GM21529 (cell line): ENCODE measurements at regions not wholly inside any gene's neighbourhood (a gene's known extent, or its start where the extent isn't known, plus 50 kb on each side); places are given as distances from the start of the nearest gene placed in this dataset.

Experiments used
- ATAC-seq: cut with Tn5 transposase; IDR thresholded peaks from one replicate; pipeline ENCODE4 v1.9.1; 2021; ENCODE audit not compliant: unreplicated experiment

DNA sequence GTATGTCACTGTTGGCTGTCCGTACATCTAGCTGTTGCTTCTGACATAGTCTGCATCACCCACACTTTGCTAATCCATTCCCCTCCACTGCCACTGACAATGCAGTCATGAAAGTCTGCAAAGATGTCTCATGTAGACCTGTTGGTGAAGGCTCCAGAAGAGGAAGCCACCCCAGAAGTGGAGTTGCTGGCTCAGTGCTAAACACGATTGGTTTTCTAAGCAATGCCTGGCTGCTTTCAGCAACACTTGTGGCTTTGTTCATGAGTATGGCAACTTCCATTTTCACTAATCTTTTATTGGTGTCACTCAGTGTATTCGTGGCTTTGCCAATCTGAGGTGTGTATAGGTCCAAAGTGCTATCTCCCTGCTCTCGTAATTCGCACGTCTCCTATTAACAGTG is 288.1 kb downstream of the GADD45G start:
- ATAC-seq = no peak

GRCh38 chr9:89893886-89894285 is 289.1 kb downstream of the GADD45G start:
- ATAC-seq = no peak

- no peak for ATAC-seq
Measured at GRCh38 chr9:89896806-89897340, 292.1 kb downstream of the GADD45G start.

- no peak for ATAC-seq
Measured at GRCh38 chr9:89899573-89899972, 294.8 kb downstream of the GADD45G start.

- ATAC-seq = no peak
Measured at GRCh38 chr9:89901920-89902319, 297.1 kb downstream of the GADD45G start.

DNA sequence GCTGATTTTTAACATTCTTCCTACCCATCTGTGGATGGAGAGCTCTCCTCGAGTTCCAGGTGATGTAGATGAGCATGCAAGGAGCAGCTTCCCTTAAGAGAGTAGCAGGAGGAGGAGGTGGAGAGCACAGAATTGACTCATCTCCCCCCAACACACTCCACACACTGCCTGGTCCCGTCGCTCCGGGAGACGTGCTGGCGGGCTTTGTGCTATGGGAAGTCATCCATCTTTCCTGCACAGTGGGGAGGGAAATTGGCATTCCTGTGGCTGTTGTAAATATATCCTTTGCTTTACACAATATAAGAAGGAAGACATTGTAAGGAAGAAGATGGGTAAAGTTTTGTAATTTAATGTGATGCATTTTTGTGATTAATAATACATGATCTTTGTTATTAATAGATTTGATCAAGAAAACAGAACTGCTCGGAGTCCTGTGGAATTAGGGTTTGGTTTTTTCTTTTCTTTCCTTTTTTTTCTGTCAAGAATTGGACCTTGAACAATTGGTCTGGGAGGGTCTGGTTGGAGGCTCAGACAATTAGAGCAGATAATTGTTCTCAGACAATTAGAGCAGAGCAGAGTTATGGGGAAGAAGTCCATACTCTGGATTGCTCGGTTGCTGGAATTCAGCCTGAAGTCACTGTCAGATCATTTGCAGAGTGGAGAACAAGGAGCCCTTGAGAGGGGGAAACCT is 297.8 kb downstream of the GADD45G start:
- ATAC-seq = no peak

- ATAC-seq = no peak
Measured at GRCh38 chr9:89903141-89903475, 298.3 kb downstream of the GADD45G start.

DNA sequence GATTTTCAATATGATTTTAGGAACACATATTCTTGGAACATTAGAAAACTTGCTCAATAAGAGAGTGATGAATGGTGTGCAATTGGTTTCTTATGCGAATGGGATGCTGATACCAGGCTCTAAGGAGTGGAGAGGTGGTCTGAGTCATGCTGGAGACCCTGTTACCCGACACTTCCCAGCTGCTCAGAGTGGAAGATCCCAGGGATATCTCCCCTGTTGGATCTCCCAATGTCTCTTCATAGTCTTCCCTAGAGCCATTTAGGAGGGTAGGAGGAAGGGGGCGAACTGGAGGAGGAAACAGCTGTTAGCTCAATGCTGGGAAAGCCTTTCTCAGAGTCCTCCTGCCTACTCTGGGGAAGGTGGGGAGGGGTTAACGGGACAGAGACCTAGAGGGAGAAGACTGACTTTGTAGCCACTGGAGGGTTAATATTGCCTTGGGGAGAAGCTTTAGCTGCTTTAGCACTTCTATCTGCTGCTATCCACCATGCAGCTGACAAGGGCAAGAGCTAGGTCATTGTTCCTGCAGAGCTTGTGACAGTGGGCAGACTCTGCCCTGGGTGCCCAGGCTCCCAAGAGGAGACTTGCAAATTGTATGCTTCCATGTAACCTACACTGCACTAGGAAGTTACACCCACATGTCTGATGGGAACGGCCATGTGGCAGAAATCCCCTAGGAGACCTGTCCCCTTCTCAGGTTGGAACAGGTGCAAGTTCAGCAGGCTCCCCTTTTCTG is 301.0 kb downstream of the GADD45G start:
- no peak for ATAC-seq

GRCh38 chr9:89911721-89912604 is 307.2 kb downstream of the GADD45G start:
- ATAC-seq = no peak

- ATAC-seq = no peak
Measured at GRCh38 chr9:89912605-89912953, 307.8 kb downstream of the GADD45G start.

DNA sequence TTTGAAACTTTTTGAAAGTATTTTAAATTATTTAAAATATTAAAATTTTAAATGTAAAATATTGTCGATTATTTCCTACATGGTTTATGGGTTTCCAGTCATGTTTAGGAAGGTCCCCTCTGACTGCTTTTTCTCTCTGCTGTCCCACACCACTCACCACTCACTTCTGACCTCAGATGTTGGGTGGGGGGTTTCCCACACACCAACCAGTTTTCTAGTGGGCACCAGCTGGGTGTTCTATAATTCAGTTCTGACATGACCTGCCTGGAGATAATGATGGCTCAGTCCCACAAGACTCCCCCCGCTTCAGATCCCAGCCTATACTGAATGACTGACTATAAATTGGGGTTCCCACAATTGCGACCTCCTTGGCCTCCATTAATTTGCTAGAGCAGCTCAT is 310.4 kb downstream of the GADD45G start:
- ATAC-seq = no peak

- ATAC-seq = no peak
Measured at GRCh38 chr9:89916001-89916597, 311.3 kb downstream of the GADD45G start.

DNA sequence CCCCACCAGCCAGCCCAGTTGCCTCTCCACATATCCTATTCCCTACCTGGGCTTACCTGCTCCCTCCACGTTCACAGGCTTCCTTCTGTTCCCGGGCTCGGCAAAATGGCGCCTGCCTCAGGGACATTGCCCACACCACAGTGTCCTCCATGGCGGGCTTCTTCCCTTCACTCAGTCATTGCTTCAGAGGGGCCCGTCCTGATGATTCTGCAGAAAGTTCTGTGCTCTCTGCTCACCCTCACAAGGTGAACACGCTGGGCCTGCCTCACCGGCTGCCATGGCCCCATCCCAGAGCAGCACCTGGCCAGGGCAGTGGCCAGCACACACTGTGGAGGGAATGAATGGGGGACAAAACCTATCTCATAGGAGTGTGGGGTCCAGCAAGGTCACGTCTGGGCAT is 313.0 kb downstream of the GADD45G start:
- ATAC-seq = no peak

GRCh38 chr9:89919171-89919681 is 314.4 kb downstream of the GADD45G start:
- no peak for ATAC-seq

- ATAC-seq = no peak
Measured at GRCh38 chr9:89920131-89920530, 315.3 kb downstream of the GADD45G start.

DNA sequence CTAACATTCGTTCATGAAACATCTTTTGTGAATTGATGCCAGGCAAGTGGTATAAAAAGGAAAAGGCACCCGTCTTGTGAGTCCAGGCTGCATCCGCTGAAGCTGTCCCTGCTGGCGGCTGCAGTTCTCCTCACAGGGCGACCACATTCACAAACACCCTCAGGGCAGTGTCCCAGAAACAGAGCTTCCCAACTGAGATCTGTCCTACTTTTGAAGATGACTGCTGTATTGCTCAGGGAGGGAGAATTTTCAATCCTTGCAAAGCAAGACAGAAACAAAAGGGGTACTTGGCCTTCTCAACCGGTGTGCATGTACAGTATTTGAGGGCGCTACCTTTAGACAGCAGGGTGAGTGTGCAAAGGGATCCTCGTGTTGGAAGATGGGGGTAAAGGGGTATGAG is 316.1 kb downstream of the GADD45G start:
- no peak for ATAC-seq

DNA sequence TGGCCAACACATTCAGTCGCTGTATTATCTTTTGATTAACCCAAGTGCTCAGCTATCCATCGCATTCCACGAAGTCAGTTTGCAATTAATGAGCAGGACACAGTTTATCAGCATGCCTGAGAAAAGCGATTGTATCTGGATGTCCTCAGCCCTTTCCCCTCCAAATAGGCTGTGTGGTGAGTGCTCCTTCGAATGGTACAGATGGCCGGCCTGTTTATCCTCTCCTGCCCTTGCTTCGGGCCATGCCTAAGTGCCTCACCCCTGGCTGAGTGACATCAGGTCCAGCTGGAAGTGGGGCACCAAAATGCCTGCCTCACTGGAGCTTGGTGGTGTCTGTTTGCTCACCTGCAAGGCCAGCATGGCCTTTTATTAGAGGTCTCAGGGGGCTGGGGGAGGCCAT is 317.3 kb downstream of the GADD45G start:
- no peak for ATAC-seq

GRCh38 chr9:89923174-89923573 is 318.4 kb downstream of the GADD45G start:
- no peak for ATAC-seq

- no peak for ATAC-seq
Measured at GRCh38 chr9:89923961-89924504, 319.2 kb downstream of the GADD45G start.

DNA sequence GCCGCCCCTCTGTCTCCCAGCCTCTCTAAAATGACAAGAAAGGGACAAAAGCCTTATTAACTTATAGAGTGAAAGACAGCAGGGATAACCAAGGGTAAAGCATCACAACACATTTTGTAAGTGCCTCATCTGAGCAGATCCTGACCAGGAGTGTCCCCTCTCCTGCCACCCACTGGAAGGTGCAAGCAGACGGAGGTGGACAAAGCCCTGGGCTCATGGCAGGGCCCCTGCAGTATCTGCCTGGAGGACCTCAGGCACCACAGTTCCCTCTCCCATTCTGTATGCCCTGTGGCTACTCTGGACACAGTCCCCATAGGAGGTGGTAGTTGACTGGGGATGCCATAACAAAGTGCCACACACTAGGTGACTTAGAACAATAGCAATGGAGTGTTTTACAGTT is 319.8 kb downstream of the GADD45G start:
- no peak for ATAC-seq

DNA sequence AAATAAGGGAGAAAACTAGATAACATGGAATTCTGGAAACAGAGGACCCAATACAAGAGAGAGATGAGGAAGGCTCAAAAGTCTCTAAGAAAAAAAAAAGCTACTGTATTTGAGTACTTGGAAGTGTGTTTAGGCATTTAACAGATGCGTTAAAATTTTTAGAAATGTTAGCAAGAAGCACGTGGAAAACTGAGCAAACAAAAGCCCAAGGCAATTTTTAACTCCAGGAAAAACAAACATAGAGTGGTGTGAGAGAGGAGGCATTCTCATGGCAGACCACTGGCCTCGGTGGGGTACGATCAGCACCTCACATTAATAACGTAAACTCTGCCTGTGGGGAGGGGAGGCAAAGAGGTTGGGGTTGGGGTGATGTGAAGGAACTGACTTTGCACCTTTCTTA is 321.4 kb downstream of the GADD45G start:
- ATAC-seq = no peak
